Mesendoderm (in vitro differentiated cells): ENCODE measurements at regions not wholly inside any gene's neighbourhood (a gene's known extent, or its start where the extent isn't known, plus 50 kb on each side); places are given as distances from the start of the nearest gene placed in this dataset.

Experiments used
- DNase-seq: peaks from one replicate; pipeline ENCODE4 v3.0.0; 2013
- H2AK5ac ChIP-seq: 2 replicates; pipeline ENCODE4 v1.6.1; 2013; ENCODE audit warnings: low read length, inconsistent platforms
- H2BK120ac ChIP-seq: 2 replicates; pipeline ENCODE4 v1.6.1; 2013; ENCODE audit warnings: low read depth, mild to moderate bottlenecking, low read length, moderate library complexity, mixed read lengths
- H2BK15ac ChIP-seq: replicated peaks from 2 replicates; pipeline ENCODE4 v1.6.1; 2013; ENCODE audit warnings: low read depth, mild to moderate bottlenecking, moderate library complexity
- H2BK5ac ChIP-seq: 2 replicates; pipeline ENCODE4 v1.6.1; 2013; ENCODE audit warnings: low read length, inconsistent platforms
- H3K18ac ChIP-seq: 2 replicates; pipeline ENCODE4 v1.6.1; 2013; ENCODE audit warnings: mild to moderate bottlenecking, low read length, mixed read lengths
- H3K23ac ChIP-seq: one replicate; pipeline ENCODE4 v1.6.1; 2013; ENCODE audit warnings: low read length
- H3K27ac ChIP-seq: 2 replicates; pipeline ENCODE4 v1.5.1; 2013; ENCODE audit warnings: low read depth, mild to moderate bottlenecking, inconsistent platforms, low read length, moderate library complexity
- H3K27me3 ChIP-seq: 2 replicates; pipeline ENCODE4 v1.6.1; 2013; ENCODE audit warnings: low read length, control low read depth, mild to moderate bottlenecking, inconsistent platforms; ENCODE audit not compliant: insufficient read depth, poor library complexity
- H3K36me3 ChIP-seq: 2 replicates; pipeline ENCODE4 v1.6.1; 2013; ENCODE audit warnings: low read length, inconsistent platforms; ENCODE audit not compliant: control insufficient read depth, insufficient read depth
- H3K4ac ChIP-seq: one replicate; pipeline ENCODE4 v1.6.1; 2013; ENCODE audit warnings: low read depth, mild to moderate bottlenecking, low read length, moderate library complexity
- H3K4me1 ChIP-seq: 2 replicates; pipeline ENCODE4 v1.6.1; 2013; ENCODE audit warnings: low read depth, low read length, inconsistent platforms; ENCODE audit not compliant: control insufficient read depth
- H3K4me2 ChIP-seq: 2 replicates; pipeline ENCODE4 v1.6.1; 2013; ENCODE audit warnings: low read length
- H3K4me3 ChIP-seq: 2 replicates; pipeline ENCODE4 v1.5.1; 2013; ENCODE audit warnings: mild to moderate bottlenecking, low read length
- H3K56ac ChIP-seq: one replicate; pipeline ENCODE4 v1.6.1; 2013; ENCODE audit warnings: low read length
- H3K79me1 ChIP-seq: 2 replicates; pipeline ENCODE4 v1.6.1; 2013; ENCODE audit warnings: low read length, inconsistent platforms
- H3K79me2 ChIP-seq: 2 replicates; pipeline ENCODE4 v1.6.1; 2013; ENCODE audit warnings: mild to moderate bottlenecking, low read length; ENCODE audit not compliant: control insufficient read depth, insufficient read depth
- H3K9ac ChIP-seq: 2 replicates; pipeline ENCODE4 v1.6.1; 2013; ENCODE audit warnings: low read length, inconsistent platforms
- H4K5ac ChIP-seq: one replicate; pipeline ENCODE4 v1.6.1; 2013; ENCODE audit warnings: low read length
- H4K8ac ChIP-seq: one replicate; pipeline ENCODE4 v1.6.1; 2013; ENCODE audit warnings: low read depth, mild to moderate bottlenecking, control low read depth, low read length, moderate library complexity
- whole genome bisulfite sequencing: extraction: QIAGEN DNeasy Blood & Tissue Kit; methylation state at CpG from one replicate; pipeline ENCODE4 v1.1.7; 2013; ENCODE audit warnings: low lambda C conversion rate, missing lambda C conversion rate; ENCODE audit not compliant: insufficient coverage; ENCODE audit errors: extremely low coverage; 5-methylcytosine and 5-hydroxymethylcytosine counted together

DNA sequence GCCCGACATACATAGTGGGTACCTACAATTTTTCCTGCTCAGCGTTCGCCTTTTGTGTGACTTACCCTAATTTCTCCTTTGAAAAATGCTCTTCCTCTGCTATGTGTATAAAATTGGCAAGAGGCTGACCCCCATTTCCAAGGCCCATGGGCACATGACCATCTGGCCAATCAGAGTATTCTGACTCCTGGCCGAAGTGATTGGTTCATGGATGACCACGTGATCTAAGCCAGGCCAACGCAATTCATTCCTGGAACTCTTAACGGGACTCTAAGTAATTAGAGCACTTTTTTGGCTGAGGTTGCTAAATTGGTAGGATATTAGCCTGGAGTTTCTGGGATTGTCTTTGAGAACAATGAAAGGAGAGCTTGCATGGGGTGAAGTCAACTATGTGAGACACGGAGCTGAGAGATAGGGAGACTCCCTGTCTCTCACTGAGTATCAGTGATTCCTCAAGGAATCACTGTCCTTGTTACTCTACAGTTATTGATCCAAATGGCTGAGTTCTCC is 110.1 kb upstream of the TBX3 start:
- Histone ChIP-seq H2AK5ac (no peak overlapping the region), H3K4me3 (no peak overlapping the region), H3K4me2 (no peak overlapping the region), H3K9ac (no peak overlapping the region), H3K56ac (no peak overlapping the region), H3K4me1 (peaks cover 4% of the 10 kb centered on the region), H4K5ac (no peak overlapping the region), H3K18ac (no peak overlapping the region), H3K23ac (no peak overlapping the region), H4K8ac (no peak overlapping the region), H3K36me3 (no peaks in the 10 kb centered on the region), H3K79me2 (no peaks in the 10 kb centered on the region), H3K27ac (no peak overlapping the region), H3K79me1 (no peaks in the 10 kb centered on the region), H2BK120ac (no peak overlapping the region), H2BK15ac (no peak overlapping the region), H2BK5ac (no peak overlapping the region), H3K27me3 (no peaks in the 10 kb centered on the region), H3K4ac (no peak overlapping the region)
- DNase-seq, result peak; percentile 60
- WGBS, result no CpG with 5 or more reads among the region's 8 CpGs

DNA sequence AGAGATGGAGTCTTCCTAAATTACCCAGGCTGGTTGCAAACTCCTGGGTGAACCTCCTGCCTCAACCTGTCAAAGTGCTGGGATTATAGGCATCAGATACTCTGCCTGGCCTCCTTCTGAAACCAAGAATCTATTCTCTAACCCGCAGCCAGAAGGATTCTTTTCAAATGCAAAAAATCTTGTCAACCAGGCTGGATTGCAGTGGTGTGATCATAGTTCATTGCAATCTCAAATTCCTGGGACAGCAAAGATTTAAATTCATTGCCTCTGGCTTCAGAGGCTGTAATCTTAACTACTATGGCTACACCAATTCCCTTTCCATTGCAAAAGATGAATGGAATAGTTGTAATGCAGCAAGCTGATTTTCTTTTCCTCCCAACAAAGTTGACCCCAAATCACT is 106.3 kb upstream of the TBX3 start:
- no peak overlapping the region for H2AK5ac ChIP-seq
- H2BK120ac ChIP-seq, result no peak overlapping the region
- H3K79me2 ChIP-seq, result no peaks in the 10 kb centered on the region
- no CpG with 5 or more reads among the region's 1 CpG for WGBS
- no peaks in the 10 kb centered on the region for H3K36me3 ChIP-seq
- no peak overlapping the region for H4K8ac ChIP-seq
- no peak overlapping the region for H3K9ac ChIP-seq
- no peak overlapping the region for H3K27ac ChIP-seq
- no peak overlapping the region for H3K4ac ChIP-seq
- peak; percentile 40 for DNase-seq
- no peaks in the 10 kb centered on the region for H3K79me1 ChIP-seq
- no peak overlapping the region for H3K4me3 ChIP-seq
- H4K5ac ChIP-seq, result no peak overlapping the region
- H3K18ac ChIP-seq, result no peak overlapping the region
- H3K4me2 ChIP-seq, result no peak overlapping the region
- H3K4me1 ChIP-seq, result peaks cover 4% of the 10 kb centered on the region
- H3K23ac ChIP-seq, result no peak overlapping the region
- H2BK15ac ChIP-seq, result no peak overlapping the region
- H3K27me3 ChIP-seq, result no peaks in the 10 kb centered on the region
- H3K56ac ChIP-seq, result no peak overlapping the region
- no peak overlapping the region for H2BK5ac ChIP-seq

DNA sequence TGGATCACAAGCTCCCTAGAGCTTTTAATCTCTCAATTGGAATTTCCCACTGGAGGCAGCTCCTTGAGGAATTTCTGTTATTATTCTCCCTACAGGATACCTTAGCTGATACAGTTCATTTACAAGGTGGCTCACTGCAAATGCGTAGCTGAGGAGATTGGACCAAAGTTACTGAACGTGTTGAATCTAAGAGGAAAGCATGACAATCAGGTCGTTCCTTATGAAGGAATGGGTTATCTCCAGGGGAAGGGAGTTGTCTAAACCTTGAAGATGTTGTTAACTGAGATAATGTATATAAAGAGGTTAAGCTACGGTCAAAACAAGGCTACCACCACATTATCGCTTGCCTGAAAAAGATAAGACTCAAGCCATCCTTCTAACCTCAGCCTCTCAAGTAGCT is 105.8 kb upstream of the TBX3 start:
- H4K5ac ChIP-seq, result no peak overlapping the region
- H3K4me3 ChIP-seq, result no peak overlapping the region
- H3K23ac ChIP-seq, result no peak overlapping the region
- no peak overlapping the region for H4K8ac ChIP-seq
- no peak overlapping the region for H2BK15ac ChIP-seq
- no peak overlapping the region for H3K4me2 ChIP-seq
- peak; percentile 70 for DNase-seq
- H3K27me3 ChIP-seq, result no peaks in the 10 kb centered on the region
- no peak overlapping the region for H3K18ac ChIP-seq
- H3K79me2 ChIP-seq, result no peaks in the 10 kb centered on the region
- no peak overlapping the region for H2AK5ac ChIP-seq
- no peak overlapping the region for H3K27ac ChIP-seq
- no peak overlapping the region for H2BK120ac ChIP-seq
- no CpG with 5 or more reads among the region's 5 CpGs for WGBS
- peaks cover 4% of the 10 kb centered on the region for H3K4me1 ChIP-seq
- no peak overlapping the region for H3K9ac ChIP-seq
- no peaks in the 10 kb centered on the region for H3K79me1 ChIP-seq
- H3K36me3 ChIP-seq, result no peaks in the 10 kb centered on the region
- no peak overlapping the region for H3K4ac ChIP-seq
- H2BK5ac ChIP-seq, result no peak overlapping the region
- H3K56ac ChIP-seq, result no peak overlapping the region

DNA sequence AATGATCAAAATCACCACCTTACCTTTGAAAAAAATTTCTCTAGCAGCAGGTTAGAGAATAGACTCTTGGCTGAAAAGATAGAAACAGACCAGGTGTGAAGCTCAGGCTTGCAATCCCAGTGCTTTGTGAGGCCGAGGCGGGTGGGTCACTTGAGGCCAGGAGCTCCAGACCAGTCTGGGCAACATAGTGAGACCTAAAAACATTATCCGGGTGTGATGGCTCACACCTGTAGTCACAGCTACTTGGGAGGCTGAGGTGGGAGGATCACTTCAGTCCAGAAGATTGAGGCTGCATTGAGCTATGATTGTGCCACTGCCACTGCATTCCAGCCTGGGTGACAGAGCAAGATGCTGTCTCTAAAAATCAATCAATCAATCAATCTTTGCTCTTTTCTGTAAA is 105.3 kb upstream of the TBX3 start:
- no peak overlapping the region for H2BK120ac ChIP-seq
- H3K79me1 ChIP-seq, result no peaks in the 10 kb centered on the region
- no peaks in the 10 kb centered on the region for H3K27me3 ChIP-seq
- no peak overlapping the region for H4K8ac ChIP-seq
- H3K23ac ChIP-seq, result no peak overlapping the region
- H3K4me3 ChIP-seq, result no peak overlapping the region
- WGBS, result no CpG with 5 or more reads among the region's 3 CpGs
- no peak for DNase-seq
- no peaks in the 10 kb centered on the region for H3K36me3 ChIP-seq
- H2BK5ac ChIP-seq, result no peak overlapping the region
- no peak overlapping the region for H3K9ac ChIP-seq
- no peak overlapping the region for H2AK5ac ChIP-seq
- H3K4me2 ChIP-seq, result no peak overlapping the region
- no peak overlapping the region for H2BK15ac ChIP-seq
- no peak overlapping the region for H3K18ac ChIP-seq
- H3K79me2 ChIP-seq, result no peaks in the 10 kb centered on the region
- H4K5ac ChIP-seq, result no peak overlapping the region
- H3K27ac ChIP-seq, result no peak overlapping the region
- H3K56ac ChIP-seq, result no peak overlapping the region
- peaks cover 4% of the 10 kb centered on the region for H3K4me1 ChIP-seq
- H3K4ac ChIP-seq, result no peak overlapping the region

DNA sequence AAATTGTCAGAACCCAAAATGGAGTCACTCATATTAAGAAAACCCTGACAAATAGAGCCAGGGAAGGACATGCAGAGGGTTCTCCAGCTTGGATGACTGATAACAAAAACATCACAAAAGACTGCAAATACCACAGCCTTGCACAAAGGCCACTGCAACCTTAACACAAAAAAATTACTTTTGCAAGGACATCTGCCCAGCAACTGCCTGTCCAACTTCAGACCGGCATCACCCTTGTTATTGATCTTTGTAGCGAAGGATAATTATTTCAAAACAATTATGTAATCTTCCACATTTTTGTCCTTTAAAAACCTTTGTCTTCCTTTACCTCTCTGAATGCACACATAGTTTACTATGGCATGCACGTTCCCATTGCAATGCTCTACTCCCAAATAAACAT is 100.6 kb upstream of the TBX3 start:
- Histone ChIP-seq H3K56ac (no peak overlapping the region), H3K23ac (no peak overlapping the region), H2BK5ac (no peak overlapping the region), H2AK5ac (no peak overlapping the region), H3K27ac (no peak overlapping the region), H3K4me3 (no peak overlapping the region), H4K5ac (no peak overlapping the region), H3K27me3 (no peaks in the 10 kb centered on the region), H3K4me1 (no peaks in the 10 kb centered on the region), H3K79me1 (no peaks in the 10 kb centered on the region), H3K18ac (no peak overlapping the region), H3K4ac (no peak overlapping the region), H3K4me2 (no peak overlapping the region), H3K79me2 (no peaks in the 10 kb centered on the region), H2BK120ac (no peak overlapping the region), H3K9ac (no peak overlapping the region), H3K36me3 (no peaks in the 10 kb centered on the region), H2BK15ac (no peak overlapping the region), H4K8ac (no peak overlapping the region)
- DNase-seq, result no peak
- no CpG with 5 or more reads among the region's 3 CpGs for WGBS

DNA sequence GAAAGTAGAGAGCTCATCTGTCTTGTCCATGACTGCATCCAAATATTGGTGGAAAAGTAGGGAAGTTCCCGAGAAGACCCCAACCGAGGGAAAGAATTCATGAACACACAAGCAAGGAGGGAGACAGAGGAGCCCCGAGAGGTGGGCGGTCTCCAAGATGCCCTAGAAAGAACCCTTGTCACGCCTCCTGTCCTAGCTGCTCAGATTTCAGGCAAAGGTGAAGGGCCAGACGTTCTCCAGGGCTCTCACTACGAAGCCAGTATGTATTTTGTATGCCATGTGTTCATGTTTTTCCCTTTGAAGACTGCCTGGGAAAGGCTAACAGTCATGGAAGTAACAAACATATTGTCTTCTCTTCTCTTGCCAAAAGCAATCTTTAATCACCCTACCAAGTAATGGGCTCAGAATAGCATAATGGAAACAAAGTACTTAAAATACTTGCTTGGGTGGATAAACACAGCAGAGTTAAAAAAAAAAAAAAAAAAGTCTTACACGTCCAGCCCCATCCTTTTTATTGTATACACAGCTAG is 99.2 kb upstream of the TBX3 start:
- Histone ChIP-seq H3K79me1 (no peaks in the 10 kb centered on the region), H3K4me2 (no peak overlapping the region), H3K27me3 (no peaks in the 10 kb centered on the region), H2BK15ac (no peak overlapping the region), H3K23ac (no peak overlapping the region), H4K5ac (no peak overlapping the region), H3K36me3 (no peaks in the 10 kb centered on the region), H3K4ac (no peak overlapping the region), H2BK5ac (no peak overlapping the region), H3K79me2 (no peaks in the 10 kb centered on the region), H3K27ac (no peak overlapping the region), H2BK120ac (no peak overlapping the region), H3K4me3 (no peak overlapping the region), H2AK5ac (no peak overlapping the region), H4K8ac (no peak overlapping the region), H3K9ac (no peak overlapping the region), H3K4me1 (no peaks in the 10 kb centered on the region), H3K56ac (no peak overlapping the region), H3K18ac (no peak overlapping the region)
- WGBS, result no CpG with 5 or more reads among the region's 8 CpGs
- DNase-seq, result no peak
